Fibroblast of lung (primary cell): ENCODE measurements at regions not wholly inside any gene's neighbourhood (a gene's known extent, or its start where the extent isn't known, plus 50 kb on each side); places are given as distances from the start of the nearest gene placed in this dataset.

ENCODE experiments used
- CTCF ChIP-seq, 2 donors: IDR thresholded peaks in 1 of 2; conservative IDR thresholded peaks in 1 of 2; 1 replicate in 1 of 2; 2 replicates in 1 of 2; pipeline ENCODE4 v1.5.1; 2011 to 2012; ENCODE audit warnings: low read length in 2 of 2, control low read depth in 1 of 2, inconsistent platforms in 1 of 2, low read depth in 1 of 2, mild to moderate bottlenecking in 1 of 2
- EZH2 ChIP-seq: IDR thresholded peaks from 2 replicates; pipeline ENCODE4 v1.5.1; 2012; ENCODE audit warnings: low read length, control low read depth, mild to moderate bottlenecking; ENCODE audit errors: missing control alignments

- no peak for TF ChIP-seq CTCF (conservative IDR thresholded peaks at IDR 0.05 in 1 of 2, IDR thresholded peaks at IDR 0.05 in 1 of 2; ENCODE audit: low read depth in 1 of 2, low read length in 2 of 2)
- no peak for TF ChIP-seq EZH2
Measured at GRCh38 chr17:69728816-69729215, 314.3 kb downstream of the MAP2K6 start.
